Stimulated activated CD8-positive, alpha-beta memory T cell treated with anti-CD3 and anti-CD28 coated beads, Interleukin-7, amount 100 ng/mL, for 48 hours (primary cell): ENCODE measurements at regions not wholly inside any gene's neighbourhood (a gene's known extent, or its start where the extent isn't known, plus 50 kb on each side); places are given as distances from the start of the nearest gene placed in this dataset.
"Not testable (repeated sequence)": the region's sequence is repeated elsewhere in the genome, so short reads cannot be mapped to it uniquely, and the experiment has no call there.

ENCODE experiments used
- DNase-seq, 2 donors: peaks; one replicate each; pipeline ENCODE4 v3.0.0-alpha.2; 2020; ENCODE audit warnings: low read depth in 1 of 2; ENCODE audit errors: extremely low read depth in 1 of 2

DNA sequence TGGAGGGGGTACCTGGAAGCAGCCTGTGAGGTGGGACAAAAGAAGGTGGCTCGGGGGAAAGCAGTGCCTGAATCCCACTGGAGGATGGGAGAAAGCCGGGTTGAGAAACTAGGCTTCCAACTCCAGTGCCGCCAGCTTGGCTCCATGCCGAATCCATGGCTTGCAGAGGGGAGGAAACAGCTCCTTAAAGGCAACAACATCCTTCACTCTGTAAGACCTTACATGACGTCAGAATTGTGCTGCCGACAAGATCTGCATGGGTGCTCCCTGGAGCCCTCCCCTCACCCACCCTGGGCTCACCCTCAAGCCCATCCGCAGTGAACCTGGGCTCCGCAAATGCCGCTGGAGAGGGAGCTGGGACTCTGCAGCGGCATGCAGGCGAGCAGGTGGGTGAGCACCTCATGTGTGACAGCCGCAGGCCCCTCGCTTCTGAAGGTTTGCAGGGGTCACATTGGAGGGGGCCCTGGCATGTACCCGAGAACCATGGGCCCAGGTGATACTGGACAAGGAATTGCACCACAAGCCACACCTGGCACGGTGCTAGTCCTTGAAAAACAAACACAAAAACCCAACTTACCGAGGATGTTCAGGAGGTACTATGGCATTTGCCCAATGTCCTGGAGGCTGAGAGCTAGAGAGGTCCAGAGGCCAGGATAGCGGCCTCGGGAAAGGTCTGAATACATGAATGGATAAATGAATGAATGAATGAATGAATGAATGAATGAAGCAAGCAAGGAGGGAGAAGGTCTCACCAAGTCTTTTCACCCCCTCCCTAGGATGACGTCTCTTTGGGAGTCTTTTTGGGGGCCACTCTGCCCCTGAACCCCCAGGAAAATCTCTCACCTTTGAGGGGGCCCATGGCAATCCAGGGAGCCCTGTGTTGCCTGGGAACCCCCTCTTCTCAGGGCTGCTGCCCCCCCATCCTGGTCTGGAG, 238.6 kb upstream of the SHH start:
- DNase-seq = no peak

- DNase-seq = no peak
Measured at GRCh38 chr7:156049366-156049765, 237.1 kb upstream of the SHH start.

GRCh38 chr7:156046031-156046560, 233.8 kb upstream of the SHH start:
- no peak for DNase-seq

DNA sequence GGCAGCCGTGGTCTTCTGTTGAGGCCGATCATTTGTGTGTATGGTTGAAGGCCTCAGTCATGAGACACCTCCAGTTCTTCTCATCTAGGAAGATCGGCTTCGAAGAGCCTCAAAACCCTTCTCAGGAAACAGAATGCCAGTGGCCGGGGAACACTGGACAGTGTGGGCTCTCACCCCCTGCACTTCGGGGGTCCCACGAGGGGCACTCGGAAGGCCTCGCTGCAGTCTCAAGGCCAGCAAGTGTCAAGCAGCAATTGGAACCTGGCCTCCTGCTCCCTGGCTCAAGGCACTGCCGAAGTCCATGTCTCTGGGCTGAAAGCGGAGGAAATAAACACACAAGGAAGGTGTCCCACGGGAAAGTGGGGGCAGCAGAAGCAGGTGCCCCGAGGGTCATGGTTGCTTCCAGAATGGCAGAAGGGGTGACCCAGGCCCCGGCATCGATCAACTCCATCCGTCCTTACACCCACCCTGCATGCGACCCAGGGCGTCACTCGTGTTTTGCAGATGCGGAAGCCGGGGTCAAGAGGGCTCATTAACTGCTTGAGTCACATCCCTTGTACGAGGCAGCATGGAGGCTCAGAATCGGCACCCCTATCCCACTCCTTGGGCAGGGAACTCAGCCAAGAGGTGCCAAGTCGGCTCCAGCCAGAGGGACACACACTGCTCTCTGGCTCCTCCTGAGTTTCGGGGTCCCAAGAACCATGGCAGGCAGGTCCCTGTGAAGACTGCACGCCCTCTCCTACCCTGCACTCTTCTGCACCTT, 231.3 kb upstream of the SHH start:
- DNase-seq = no peak

DNA sequence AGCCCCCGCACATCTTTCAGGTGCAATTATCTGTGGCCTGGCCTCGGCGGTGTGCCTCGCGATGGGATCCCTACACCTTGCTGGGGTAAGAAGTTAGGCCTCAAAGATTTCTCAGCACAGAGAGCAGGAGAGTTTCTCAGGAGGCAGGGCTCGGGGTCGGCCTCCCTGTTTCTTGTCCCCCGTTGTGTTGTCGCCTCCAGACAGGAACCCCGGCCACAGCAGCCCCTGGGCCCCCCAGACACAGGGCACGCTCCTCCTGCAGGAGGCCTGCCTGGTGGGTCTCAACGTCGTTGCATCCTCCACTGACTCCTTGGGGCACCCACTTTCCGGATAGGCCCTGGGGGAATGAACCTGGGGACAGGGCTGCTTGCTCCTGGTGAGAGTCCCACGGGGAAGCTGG, 229.1 kb upstream of the SHH start:
- no peak for DNase-seq

GRCh38 chr7:156039971-156040677, 227.9 kb upstream of the SHH start:
- no peak for DNase-seq

DNA sequence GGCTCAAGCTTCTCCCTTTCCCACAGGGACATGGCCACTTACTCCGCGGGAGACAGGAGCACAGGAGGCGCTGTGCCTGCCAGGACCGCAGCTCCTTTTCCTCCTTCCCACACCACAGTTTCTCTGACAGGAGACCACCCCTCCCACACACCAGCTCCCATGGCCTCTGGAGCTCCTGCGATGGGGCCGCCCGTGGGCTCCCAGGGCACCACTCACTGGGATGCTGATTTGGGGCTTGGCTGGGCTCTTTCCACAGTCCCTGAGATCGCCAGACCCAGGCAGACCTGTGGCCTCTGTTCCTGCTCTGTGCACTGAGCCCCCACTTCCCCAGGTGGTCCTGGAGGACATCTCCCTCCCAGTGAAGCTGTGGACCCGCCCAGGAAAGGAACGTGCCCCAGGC, 226.9 kb upstream of the SHH start:
- DNase-seq = no peak

- no peak for DNase-seq
Measured at GRCh38 chr7:156038345-156038744, 226.1 kb upstream of the SHH start.

DNA sequence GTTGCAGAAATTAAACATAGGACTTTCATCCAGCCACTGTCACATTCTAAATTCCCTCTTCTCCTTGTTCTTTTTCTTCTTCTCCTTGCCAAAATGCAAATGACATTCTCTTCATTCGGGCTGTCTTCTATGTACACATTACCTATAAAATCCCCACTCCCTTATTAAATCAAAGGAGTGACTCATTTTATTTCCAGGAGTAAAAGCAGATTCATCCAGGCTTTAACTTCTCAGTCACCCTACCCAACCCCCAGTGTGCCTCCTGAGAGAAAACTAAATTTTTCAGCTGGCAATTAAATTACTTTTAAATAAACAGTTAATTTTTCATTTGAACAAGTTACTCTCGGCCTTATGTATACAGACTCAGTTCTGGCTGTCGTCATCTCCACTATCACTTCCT, 223.9 kb upstream of the SHH start:
- DNase-seq = no peak

- not testable (repeated sequence) for DNase-seq
Measured at GRCh38 chr7:156035387-156035786, 223.1 kb upstream of the SHH start.

DNA sequence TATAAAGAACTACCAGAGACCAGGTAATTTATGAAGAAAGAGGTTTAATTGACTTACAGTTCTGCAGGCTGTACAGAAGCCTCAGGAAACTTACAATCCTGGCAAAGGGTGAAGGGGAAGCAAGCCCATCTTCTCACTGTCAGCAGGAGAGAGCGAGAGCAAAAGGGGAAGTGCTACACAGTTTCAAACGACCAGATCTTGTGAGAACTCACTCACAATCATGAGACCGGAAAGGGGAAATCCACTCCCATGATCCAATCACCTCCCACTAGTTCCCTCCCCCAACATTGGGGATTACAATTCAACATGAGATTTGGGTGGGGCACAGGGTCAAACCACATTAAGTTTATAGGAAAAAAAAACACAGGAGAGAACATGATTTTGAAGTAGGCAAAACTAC, 222.1 kb upstream of the SHH start:
- DNase-seq = no peak

- no peak for DNase-seq
Measured at GRCh38 chr7:156032973-156033372, 220.7 kb upstream of the SHH start.

DNA sequence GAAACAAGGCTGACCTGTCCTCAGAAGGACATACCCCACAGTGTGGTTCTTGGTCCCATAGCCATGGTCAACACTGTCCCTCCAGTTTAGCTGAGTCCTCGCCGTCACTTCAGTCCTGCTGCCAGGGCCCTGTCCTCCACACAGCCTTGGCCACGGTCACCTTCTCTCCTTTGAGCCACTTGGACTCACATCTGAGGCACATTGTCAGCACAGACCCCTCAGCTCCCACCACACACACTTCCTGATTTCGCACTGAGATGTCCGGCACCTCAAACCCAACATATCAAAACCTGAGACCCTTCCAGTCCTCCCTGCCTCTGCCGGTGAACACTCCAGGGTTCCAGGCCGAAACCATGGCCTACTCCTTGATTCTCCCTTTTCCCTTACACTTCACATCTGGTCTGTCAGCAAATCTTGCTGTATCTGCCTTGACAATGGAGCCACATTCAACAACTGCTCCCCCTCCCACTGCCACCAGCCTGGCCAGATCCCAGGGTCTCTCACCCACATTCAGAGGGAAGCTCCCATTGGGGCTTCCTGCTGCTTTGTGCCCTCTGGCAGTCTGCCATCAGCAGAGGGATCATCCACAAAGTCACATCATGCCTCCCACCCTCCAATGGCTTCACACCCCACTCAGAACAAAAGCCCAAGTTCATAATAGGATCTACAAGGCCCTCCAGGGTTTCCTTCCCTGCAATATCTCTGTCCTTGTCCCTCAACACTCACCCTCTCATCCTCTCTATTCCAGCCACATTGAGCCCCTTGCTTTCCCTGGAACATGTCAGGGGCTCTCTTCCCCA, 219.6 kb upstream of the SHH start:
- no peak for DNase-seq

GRCh38 chr7:156029460-156030007, 217.3 kb upstream of the SHH start:
- no peak for DNase-seq

GRCh38 chr7:156028521-156028920, 216.3 kb upstream of the SHH start:
- no peak for DNase-seq

GRCh38 chr7:156027821-156028220, 215.6 kb upstream of the SHH start:
- no peak for DNase-seq

DNA sequence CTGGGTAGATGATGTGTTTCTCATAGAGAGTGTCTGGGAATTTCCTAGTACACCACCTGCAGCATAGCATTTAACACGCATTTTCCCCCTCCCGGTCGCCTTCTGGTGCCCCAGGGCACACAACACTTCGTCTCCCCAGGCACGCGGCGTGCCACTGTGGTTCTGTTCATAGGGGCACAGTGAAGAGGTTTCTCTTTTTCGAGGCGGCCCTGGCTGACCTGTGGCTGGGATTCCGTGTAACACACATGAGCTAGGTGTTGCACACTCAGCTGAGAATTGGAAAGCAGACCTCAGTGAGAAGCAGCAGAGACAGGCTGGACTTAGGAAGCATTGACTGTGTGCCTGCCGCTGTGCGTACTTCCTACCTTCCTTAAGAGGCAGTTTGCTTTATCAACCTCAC, 214.3 kb upstream of the SHH start:
- no peak for DNase-seq

DNA sequence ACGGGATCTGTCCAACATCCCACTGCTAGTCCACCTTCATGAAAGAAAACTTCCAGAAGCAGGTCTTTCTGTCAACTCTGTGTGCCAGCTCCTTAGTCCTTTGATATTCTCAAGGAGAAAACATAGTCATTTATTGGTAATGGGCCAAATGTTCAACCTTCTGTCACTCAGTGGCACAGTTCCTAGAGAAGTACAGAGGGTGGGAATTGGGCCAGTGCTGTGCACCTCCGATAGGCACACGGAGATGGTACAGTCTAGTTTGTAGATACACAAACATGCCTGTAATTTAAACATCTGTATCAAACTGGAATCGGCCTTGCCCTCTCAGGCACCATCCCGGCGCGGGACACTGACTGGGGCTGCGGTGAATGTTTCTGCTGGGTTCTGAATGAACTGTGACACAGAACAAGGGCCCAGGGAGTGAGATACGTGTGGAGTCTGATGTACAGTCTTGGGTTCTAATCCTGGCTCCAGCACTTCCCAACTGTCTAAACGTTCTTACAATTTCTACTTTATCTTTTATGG, 213.9 kb upstream of the SHH start:
- no peak for DNase-seq

- DNase-seq = no peak
Measured at GRCh38 chr7:156025675-156026074, 213.4 kb upstream of the SHH start.

DNA sequence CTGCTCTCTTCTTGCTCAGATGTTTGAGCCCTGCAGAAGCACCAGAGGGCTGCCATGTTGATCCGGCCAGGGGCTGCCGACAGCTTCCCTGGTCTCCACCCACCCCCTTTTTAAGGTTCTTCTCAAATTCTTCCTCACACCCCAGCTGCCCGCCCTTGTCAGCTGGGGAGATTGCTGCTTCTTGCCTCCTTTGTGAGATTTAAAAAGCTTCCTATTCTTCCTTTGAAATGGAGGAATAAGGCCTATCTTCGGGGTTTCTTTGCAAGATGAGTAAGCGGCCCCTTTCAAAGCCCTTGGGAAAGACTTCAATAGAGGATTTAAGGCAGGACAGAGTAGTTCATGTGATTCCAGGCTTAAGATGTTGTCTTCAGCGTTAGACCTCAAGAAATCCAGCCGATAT, 211.9 kb upstream of the SHH start:
- DNase-seq = no peak
